DND-41 (cell line): ENCODE measurements at regions not wholly inside any gene's neighbourhood (a gene's known extent, or its start where the extent isn't known, plus 50 kb on each side); places are given as distances from the start of the nearest gene placed in this dataset.

Experiments
- ATAC-seq: fragments of 200-7000 bp; cut with Tn5 transposase; 3 replicates; pipeline ENCODE4 v1.9.1; 2021; ENCODE audit warnings: low read depth; ENCODE audit not compliant: insufficient read depth
- DNase-seq: peaks from one replicate; pipeline ENCODE4 v3.0.0-alpha.2; 2020
- H2AFZ ChIP-seq: 2 replicates; pipeline ENCODE4 v1.6.0; 2012; ENCODE audit warnings: low read depth, low read length
- H3K27ac ChIP-seq: 2 replicates; pipeline ENCODE4 v1.5.1; 2012; ENCODE audit warnings: low read length, inconsistent platforms
- H3K27me3 ChIP-seq: fragments of 200-600 bp; sonication (generic); 2 replicates; pipeline ENCODE4 v1.6.0; 2012; ENCODE audit warnings: low read length, mild to moderate bottlenecking, inconsistent platforms; ENCODE audit not compliant: insufficient read depth, poor library complexity
- H3K36me3 ChIP-seq: 2 replicates; pipeline ENCODE4 v1.5.1; 2012; ENCODE audit warnings: low read length, inconsistent platforms; ENCODE audit not compliant: insufficient read depth
- H3K4me1 ChIP-seq: 2 replicates; pipeline ENCODE4 v1.5.1; 2012; ENCODE audit warnings: mild to moderate bottlenecking, low read length; ENCODE audit not compliant: insufficient read depth
- H3K4me2 ChIP-seq: 2 replicates; pipeline ENCODE4 v1.6.0; 2012; ENCODE audit warnings: mild to moderate bottlenecking, moderate library complexity, low read length, inconsistent platforms; ENCODE audit not compliant: insufficient read depth
- H3K4me3 ChIP-seq, 2 experiments: fragments of 200-600 bp in 1 of 2; shearing (Covaris generic) in 1 of 2; 2 replicates each; pipeline ENCODE4 v1.5.1; 2012 to 2016; ENCODE audit warnings: inconsistent platforms in 2 of 2, low read length in 2 of 2, mild to moderate bottlenecking in 2 of 2, low read depth in 1 of 2, moderate library complexity in 1 of 2
- H3K79me2 ChIP-seq: 2 replicates; pipeline ENCODE4 v1.6.0; 2012; ENCODE audit warnings: low read length, inconsistent platforms; ENCODE audit not compliant: insufficient read depth
- H3K9ac ChIP-seq: 2 replicates; pipeline ENCODE4 v1.6.0; 2012; ENCODE audit warnings: low read depth, mild to moderate bottlenecking, inconsistent platforms, low read length, moderate library complexity
- H3K9me3 ChIP-seq: 2 replicates; pipeline ENCODE4 v1.5.1; 2012; ENCODE audit warnings: low read length, moderate library complexity, mild to moderate bottlenecking, inconsistent platforms; ENCODE audit not compliant: insufficient read depth, severe bottlenecking
- H4K20me1 ChIP-seq: 2 replicates; pipeline ENCODE4 v1.6.0; 2012; ENCODE audit warnings: low read length; ENCODE audit not compliant: insufficient read depth
- EZH2 ChIP-seq: IDR thresholded peaks from 3 replicates; pipeline ENCODE4 v1.6.1; 2012; ENCODE audit warnings: borderline replicate concordance, low read depth, mild to moderate bottlenecking, moderate library complexity, low read length, inconsistent platforms; ENCODE audit not compliant: severe bottlenecking
- TF ChIP-seq, protein P1 (sequence below): IDR thresholded peaks from 2 replicates; pipeline ENCODE4 v1.5.1; 2012; ENCODE audit warnings: borderline replicate concordance, low read length, moderate library complexity, mild to moderate bottlenecking; ENCODE audit not compliant: poor library complexity, severe bottlenecking; ENCODE audit errors: extremely low read depth

DNA sequence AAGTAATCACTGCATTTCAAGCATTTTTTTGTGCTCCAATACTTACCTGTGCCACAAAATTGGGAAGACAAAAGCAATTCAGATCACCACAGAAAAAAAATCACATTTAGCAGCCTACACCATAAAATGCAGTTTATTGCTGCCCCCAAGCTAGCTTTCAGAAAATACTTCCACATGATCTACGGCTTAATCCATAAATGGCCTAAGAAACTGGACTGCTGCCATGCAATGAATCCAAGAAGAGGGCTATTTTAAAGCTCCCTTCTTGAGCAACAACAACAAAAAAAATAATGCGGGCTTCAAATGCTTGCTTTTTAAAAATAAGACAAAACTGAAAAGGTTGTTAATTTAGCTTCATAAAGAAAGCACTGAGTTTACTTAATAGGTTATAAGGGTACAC is 272.3 kb downstream of the RAD51AP2 start:
- Histone ChIP-seq H3K4me2 (no peak overlapping the region), H3K4me1 (no peaks in the 10 kb centered on the region), H3K27ac (no peak overlapping the region), H3K9me3 (no peaks in the 10 kb centered on the region), H3K9ac (no peak overlapping the region), H3K36me3 (no peaks in the 10 kb centered on the region), H2AFZ (no peak overlapping the region), H3K27me3 (no peaks in the 10 kb centered on the region), H3K4me3 (no peak overlapping the region), H4K20me1 (no peaks in the 10 kb centered on the region), H3K79me2 (no peaks in the 10 kb centered on the region)
- TF ChIP-seq EZH2: no peak
- no peak for ATAC-seq
- no peak for DNase-seq

DNA sequence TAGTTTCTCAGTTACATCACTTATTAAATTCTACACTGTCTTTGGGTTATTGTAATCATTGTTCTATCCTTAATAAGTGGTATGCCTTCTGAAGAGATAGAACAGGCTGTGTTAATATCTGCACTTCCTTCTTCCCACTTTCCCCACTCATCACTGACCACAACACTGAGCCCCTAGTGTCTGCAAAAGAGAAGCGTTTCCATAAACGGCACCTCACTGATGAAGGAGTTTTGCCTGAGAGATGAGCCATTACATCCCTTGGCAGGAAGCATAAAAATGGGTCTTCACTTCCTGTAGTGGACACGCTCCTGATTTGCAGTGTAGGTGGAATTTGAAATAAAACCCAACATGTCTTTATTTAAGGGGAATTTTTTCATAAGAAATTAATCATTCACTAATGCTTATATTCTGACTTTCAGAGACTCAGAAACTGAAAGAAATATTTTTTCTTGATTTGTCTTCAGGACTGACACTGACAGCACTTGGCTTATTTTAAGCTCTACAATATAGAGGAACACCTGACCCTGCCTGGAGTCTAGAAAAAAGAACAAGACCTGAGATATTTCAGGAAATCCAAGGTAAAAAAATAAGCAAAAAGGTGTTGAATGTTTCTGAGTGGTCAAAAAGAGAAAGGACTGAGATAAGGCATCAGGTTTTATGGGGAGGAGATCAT is 275.3 kb downstream of the RAD51AP2 start:
- Histone ChIP-seq H3K79me2 (no peaks in the 10 kb centered on the region), H4K20me1 (no peaks in the 10 kb centered on the region), H3K27me3 (no peaks in the 10 kb centered on the region), H3K27ac (no peak overlapping the region), H3K9me3 (no peaks in the 10 kb centered on the region), H3K4me2 (no peak overlapping the region), H3K4me3 (no peak overlapping the region), H3K36me3 (no peaks in the 10 kb centered on the region), H2AFZ (no peak overlapping the region), H3K9ac (no peak overlapping the region), H3K4me1 (no peaks in the 10 kb centered on the region)
- DNase-seq: no peak
- TF ChIP-seq, protein P1, sequence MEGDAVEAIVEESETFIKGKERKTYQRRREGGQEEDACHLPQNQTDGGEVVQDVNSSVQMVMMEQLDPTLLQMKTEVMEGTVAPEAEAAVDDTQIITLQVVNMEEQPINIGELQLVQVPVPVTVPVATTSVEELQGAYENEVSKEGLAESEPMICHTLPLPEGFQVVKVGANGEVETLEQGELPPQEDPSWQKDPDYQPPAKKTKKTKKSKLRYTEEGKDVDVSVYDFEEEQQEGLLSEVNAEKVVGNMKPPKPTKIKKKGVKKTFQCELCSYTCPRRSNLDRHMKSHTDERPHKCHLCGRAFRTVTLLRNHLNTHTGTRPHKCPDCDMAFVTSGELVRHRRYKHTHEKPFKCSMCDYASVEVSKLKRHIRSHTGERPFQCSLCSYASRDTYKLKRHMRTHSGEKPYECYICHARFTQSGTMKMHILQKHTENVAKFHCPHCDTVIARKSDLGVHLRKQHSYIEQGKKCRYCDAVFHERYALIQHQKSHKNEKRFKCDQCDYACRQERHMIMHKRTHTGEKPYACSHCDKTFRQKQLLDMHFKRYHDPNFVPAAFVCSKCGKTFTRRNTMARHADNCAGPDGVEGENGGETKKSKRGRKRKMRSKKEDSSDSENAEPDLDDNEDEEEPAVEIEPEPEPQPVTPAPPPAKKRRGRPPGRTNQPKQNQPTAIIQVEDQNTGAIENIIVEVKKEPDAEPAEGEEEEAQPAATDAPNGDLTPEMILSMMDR: no peak
- TF ChIP-seq EZH2: no peak
- no peak for ATAC-seq

DNA sequence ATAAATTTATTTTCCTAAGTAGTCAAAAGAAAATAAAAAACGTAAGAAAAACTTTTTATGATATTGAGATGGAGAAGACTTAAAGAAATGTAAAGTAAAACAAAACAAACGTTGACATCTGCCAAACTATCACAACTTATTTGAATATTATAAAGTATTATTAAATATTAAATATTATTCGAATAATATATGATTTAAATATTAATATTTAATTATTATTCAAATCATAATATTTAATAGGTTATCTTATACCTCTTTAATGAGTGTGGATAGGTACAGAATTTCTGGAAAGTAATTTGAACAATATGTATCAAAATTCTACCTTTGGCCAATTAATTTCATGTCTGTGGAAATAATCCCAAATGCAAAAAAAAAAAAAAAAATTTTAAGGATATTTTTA is 278.7 kb downstream of the RAD51AP2 start:
- no peaks in the 10 kb centered on the region for H3K79me2 ChIP-seq
- ATAC-seq (no peak), DNase-seq (no peak)
- H3K4me1 ChIP-seq: no peaks in the 10 kb centered on the region
- H3K4me2 ChIP-seq: no peak overlapping the region
- H3K27me3 ChIP-seq: no peaks in the 10 kb centered on the region
- no peaks in the 10 kb centered on the region for H3K36me3 ChIP-seq
- H3K9ac ChIP-seq: no peak overlapping the region
- H4K20me1 ChIP-seq: no peaks in the 10 kb centered on the region
- no peak overlapping the region for H3K4me3 ChIP-seq
- no peaks in the 10 kb centered on the region for H3K9me3 ChIP-seq
- H2AFZ ChIP-seq: no peak overlapping the region
- TF ChIP-seq EZH2: no peak
- TF ChIP-seq, protein P1: no peak
- H3K27ac ChIP-seq: no peak overlapping the region

DNA sequence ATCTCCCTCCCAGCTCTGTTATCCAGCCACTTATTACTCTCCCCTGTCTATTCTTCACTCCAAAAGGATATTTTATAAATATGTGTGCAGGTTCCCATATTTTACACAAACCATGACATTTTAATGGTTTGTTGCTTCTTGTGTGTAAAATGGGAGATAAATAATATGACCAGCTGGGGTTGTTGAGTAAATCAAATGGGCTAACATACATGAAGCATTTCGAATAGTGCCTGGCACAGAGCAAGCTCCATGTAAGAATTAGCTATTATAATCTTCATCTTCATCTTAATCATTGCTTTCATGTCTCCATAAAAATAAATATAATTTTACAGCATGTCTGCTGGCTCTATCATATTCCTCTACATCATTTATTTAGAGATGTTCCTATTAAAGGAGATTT is 283.1 kb downstream of the RAD51AP2 start:
- H3K27ac ChIP-seq: no peak overlapping the region

More for the DNA sequence above, 283.1 kb downstream of the RAD51AP2 start:
- no peak overlapping the region for H3K4me3 ChIP-seq
- DNase-seq (no peak), ATAC-seq (no peak)
- H3K27me3 ChIP-seq: no peaks in the 10 kb centered on the region
- H3K4me2 ChIP-seq: no peak overlapping the region
- no peaks in the 10 kb centered on the region for H3K36me3 ChIP-seq
- no peaks in the 10 kb centered on the region for H4K20me1 ChIP-seq
- H3K9me3 ChIP-seq: no peaks in the 10 kb centered on the region
- H2AFZ ChIP-seq: no peak overlapping the region
- H3K4me1 ChIP-seq: no peaks in the 10 kb centered on the region
- no peaks in the 10 kb centered on the region for H3K79me2 ChIP-seq
- TF ChIP-seq, protein P1: no peak
- no peak for TF ChIP-seq EZH2
- H3K9ac ChIP-seq: no peak overlapping the region
